A549 (cell line): ENCODE measurements at regions not wholly inside any gene's neighbourhood (a gene's known extent, or its start where the extent isn't known, plus 50 kb on each side); places are given as distances from the start of the nearest gene placed in this dataset.

Experiments
- ATAC-seq, 2 experiments: fragments of 200-7000 bp in 1 of 2; fragments of >200 bp in 1 of 2; cut with Nextera tagmentation in 1 of 2; cut with Tn5 transposase in 1 of 2; 3 replicates each; pipeline versions ENCODE4 v1.8.0 to v1.9.1; 2018 to 2020; ENCODE audit warnings: mild to moderate bottlenecking in 1 of 2, moderate library complexity in 1 of 2
- CTCF ChIA-PET: fragments of 300-600 bp; sonication (Branson Sonifier 250); formaldehyde crosslinking; extraction: SDS; loops from one replicate; lab custom pipeline; 2021; ENCODE audit warnings: antibody characterized with exemption, inconsistent platforms; lab: Yijun Ruan, JAX
- POLR2A ChIA-PET: fragments of 350-600 bp; formaldehyde crosslinking; extraction: SDS; loops from one replicate; lab custom pipeline; 2021; ENCODE audit warnings: antibody characterized with exemption, inconsistent platforms; lab: Yijun Ruan, JAX
- DNase-seq, 2 experiments: peaks; one replicate each; pipeline versions ENCODE4 v3.0.0 to v3.0.0-alpha.2; 2011 to 2016; ENCODE audit warnings: low read depth in 1 of 2, low spot score in 1 of 2
- FAIRE-seq: peaks from 2 replicates; lab custom pipeline; 2011; peaks lifted over from hg19 to GRCh38; lab: Jason Lieb, UNC
- H3K27ac ChIP-seq, 2 experiments: fragments of >200 bp; sonication (Bioruptor Twin); formaldehyde crosslinking; 3 replicates each; pipeline ENCODE4 v1.5.1; 2016 to 2017
- H3K4me1 ChIP-seq: fragments of >200 bp; sonication (Bioruptor Twin); formaldehyde crosslinking; 3 replicates; pipeline ENCODE4 v1.6.1; 2016
- H3K4me2 ChIP-seq: fragments of >200 bp; sonication (Bioruptor Twin); formaldehyde crosslinking; 3 replicates; pipeline ENCODE4 v1.6.1; 2016
- H3K4me3 ChIP-seq: fragments of >200 bp; sonication (Bioruptor Twin); formaldehyde crosslinking; 3 replicates; pipeline ENCODE4 v1.5.1; 2016
- H3K9me3 ChIP-seq: fragments of >200 bp; sonication (Bioruptor Twin); formaldehyde crosslinking; 3 replicates; pipeline ENCODE4 v1.6.1; 2016
- ATOH8 ChIP-seq: fragments of 250-450 bp; sonication (Bioruptor Pico); IDR thresholded peaks from 2 replicates; pipeline ENCODE4 v1.5.0; 2020; ENCODE audit warnings: low read depth, mild to moderate bottlenecking, moderate library complexity
- CBX8 ChIP-seq: fragments of 200-600 bp; sonication (generic); IDR thresholded peaks from 2 replicates; pipeline ENCODE4 v1.6.1; 2016
- CHD2 ChIP-seq: fragments of 150-350 bp; IDR thresholded peaks from 2 replicates; pipeline ENCODE4 v1.6.1; 2014; ENCODE audit warnings: low read length; ENCODE audit not compliant: partially characterized antibody
- CTCF ChIP-seq: fragments of >200 bp; sonication (Bioruptor Twin); formaldehyde crosslinking; IDR thresholded peaks from 3 replicates; pipeline ENCODE4 v1.5.1; 2016
- EHF ChIP-seq: fragments of 250-450 bp; sonication (Bioruptor Pico); IDR thresholded peaks from 2 replicates; pipeline ENCODE4 v1.5.0; 2020; ENCODE audit warnings: mild to moderate bottlenecking
- ELK1 ChIP-seq: fragments of 150-350 bp; IDR thresholded peaks from 2 replicates; pipeline ENCODE4 v1.6.1; 2014; ENCODE audit warnings: low read depth, mild to moderate bottlenecking, low read length
- EP300 ChIP-seq, 2 experiments: fragments of >200 bp; sonication (Bioruptor Twin); formaldehyde crosslinking; IDR thresholded peaks; 2 replicates in 1 of 2; 3 replicates in 1 of 2; pipeline ENCODE4 v1.6.1; 2016 to 2017
- ESRRA ChIP-seq: fragments of 150-350 bp; IDR thresholded peaks from 2 replicates; pipeline ENCODE4 v1.6.1; 2014; ENCODE audit warnings: mild to moderate bottlenecking, low read length, borderline replicate concordance
- FOXS1 ChIP-seq: fragments of 250-450 bp; sonication (Bioruptor Pico); IDR thresholded peaks from 2 replicates; pipeline ENCODE4 v1.5.0; 2020; ENCODE audit warnings: mild to moderate bottlenecking, moderate library complexity
- HMGXB4 ChIP-seq: fragments of 250-450 bp; sonication (Bioruptor Pico); IDR thresholded peaks from 2 replicates; pipeline ENCODE4 v1.5.0; 2021; ENCODE audit warnings: mild to moderate bottlenecking, moderate library complexity, borderline replicate concordance
- JUN ChIP-seq, 2 experiments: fragments of >200 bp; sonication (Bioruptor Twin); formaldehyde crosslinking; IDR thresholded peaks; 2 replicates in 1 of 2; 3 replicates in 1 of 2; pipeline ENCODE4 v1.6.1; 2016 to 2017
- KDM5A ChIP-seq: fragments of 200-600 bp; sonication (generic); IDR thresholded peaks from 2 replicates; pipeline ENCODE4 v1.6.1; 2016; ENCODE audit warnings: antibody characterized with exemption, mild to moderate bottlenecking
- MAFK ChIP-seq: fragments of 450-650 bp; IDR thresholded peaks from 2 replicates; pipeline ENCODE4 v1.6.1; 2014; ENCODE audit not compliant: partially characterized antibody
- MAX ChIP-seq: IDR thresholded peaks from 2 replicates; pipeline ENCODE4 v1.6.1; 2012
- NPAS2 ChIP-seq: fragments of 250-450 bp; sonication (Bioruptor Pico); IDR thresholded peaks from 2 replicates; pipeline ENCODE4 v1.8.0; 2022; ENCODE audit warnings: mild to moderate bottlenecking, moderate library complexity, borderline replicate concordance
- PBX3 ChIP-seq: IDR thresholded peaks from 2 replicates; pipeline ENCODE4 v1.6.1; 2012
- RAD21 ChIP-seq, 2 experiments: fragments of >200 bp in 1 of 2; sonication (Bioruptor Twin) in 1 of 2; formaldehyde crosslinking in 1 of 2; IDR thresholded peaks in 1 of 2; conservative IDR thresholded peaks in 1 of 2; 2 replicates in 1 of 2; 3 replicates in 1 of 2; pipeline ENCODE4 v1.6.1; 2012 to 2018; ENCODE audit warnings: inconsistent platforms in 1 of 2
- RNF2 ChIP-seq: fragments of 200-600 bp; sonication (generic); IDR thresholded peaks from 2 replicates; pipeline ENCODE4 v1.6.1; 2016; ENCODE audit warnings: low read depth, mild to moderate bottlenecking, antibody characterized with exemption, moderate library complexity, borderline replicate concordance
- SMC3 ChIP-seq: fragments of >200 bp; sonication (Bioruptor Twin); formaldehyde crosslinking; IDR thresholded peaks from 3 replicates; pipeline ENCODE4 v1.6.1; 2018; ENCODE audit warnings: inconsistent platforms
- ZC3H11A ChIP-seq: fragments of 450-650 bp; IDR thresholded peaks from 2 replicates; pipeline ENCODE4 v1.6.1; 2014; ENCODE audit warnings: antibody characterized with exemption, mild to moderate bottlenecking
- ZSCAN20 ChIP-seq: fragments of 250-450 bp; sonication (Bioruptor Pico); IDR thresholded peaks from 2 replicates; pipeline ENCODE4 v1.8.0; 2022; ENCODE audit warnings: mild to moderate bottlenecking, moderate library complexity
- WGBS: methylation state at CpG from one replicate; pipeline ENCODE4 v1.1.6; 2017; ENCODE audit errors: missing lambda C conversion rate; 5-methylcytosine and 5-hydroxymethylcytosine counted together

- CTCF ChIA-PET = interaction anchor here (1.1 to 1.6 kb wide), 4 partner anchors 9 to 54 kb away, joined by 3 to 5 read pairs (median 4); no protein-coding TSS in a partner anchor
- WGBS = 14% methylated on average over 1 of the region's 1 CpG
- ATAC-seq = no peak
Measured at GRCh38 chr2:146523196-146523595, 1321.6 kb upstream of the ACVR2A start.

GRCh38 chr2:146506851-146507250, 1338.0 kb upstream of the ACVR2A start:
- CTCF ChIA-PET = no interaction called here
- POLR2A ChIA-PET = no interaction called here
- no peak for DNase-seq
- no peak for ATAC-seq
- Histone ChIP-seq H3K9me3 (no peaks in the 10 kb centered on the region), H3K4me3 (no peak overlapping the region), H3K4me1 (no peaks in the 10 kb centered on the region), H3K4me2 (no peak overlapping the region), H3K27ac (no peak overlapping the region)
- TF ChIP-seq EHF (no peak), CHD2 (no peak)
- FAIRE-seq = no peak

More at GRCh38 chr2:146523196-146523595, 1321.6 kb upstream of the ACVR2A start:
- H3K27ac ChIP-seq = no peak overlapping the region
- no peaks in the 10 kb centered on the region for H3K4me1 ChIP-seq
- POLR2A ChIA-PET = no interaction called here
- no peak for FAIRE-seq
- H3K4me2 ChIP-seq = no peak overlapping the region
- TF ChIP-seq SMC3 = peak; percentile 63
- TF ChIP-seq RAD21 (conservative IDR thresholded peaks at IDR 0.05 in 1 of 2, IDR thresholded peaks at IDR 0.05 in 1 of 2) = peak; percentile 51 to 73
- peak; percentile 49 for TF ChIP-seq CTCF
- TF ChIP-seq KDM5A = no peak
- TF ChIP-seq, all 56 proteins: peak for 3
- H3K4me3 ChIP-seq = no peak overlapping the region
- no peak for DNase-seq
- no peaks in the 10 kb centered on the region for H3K9me3 ChIP-seq

- FAIRE-seq (no peak), DNase-seq (no peak), ATAC-seq (no peak)
- Histone ChIP-seq H3K9me3 (no peaks in the 10 kb centered on the region), H3K4me3 (no peak overlapping the region), H3K4me1 (no peaks in the 10 kb centered on the region), H3K27ac (no peak overlapping the region), H3K4me2 (no peak overlapping the region)
- WGBS = 89% methylated on average over 1 of the region's 1 CpG
- CTCF ChIA-PET = no interaction called here
- TF ChIP-seq MAFK (no peak), RNF2 (no peak), EP300 (IDR thresholded peaks at IDR 0.05) (no peak), FOXS1 (CRISPR knock-in tag) (no peak), CBX8 (no peak), JUN (IDR thresholded peaks at IDR 0.05) (no peak), ELK1 (no peak), MAX (no peak), RAD21 (conservative IDR thresholded peaks at IDR 0.05 in 1 of 2, IDR thresholded peaks at IDR 0.05 in 1 of 2) (no peak), PBX3 (no peak), ZSCAN20 (CRISPR knock-in tag) (no peak), ATOH8 (CRISPR knock-in tag) (no peak), NPAS2 (no peak), HMGXB4 (no peak), EHF (no peak), ESRRA (no peak), ZC3H11A (no peak)
- POLR2A ChIA-PET = no interaction called here
Measured at GRCh38 chr2:146503366-146503765, 1341.5 kb upstream of the ACVR2A start.
